ELR (cell line): ENCODE measurements at regions not wholly inside any gene's neighbourhood (a gene's known extent, or its start where the extent isn't known, plus 50 kb on each side); places are given as distances from the start of the nearest gene placed in this dataset.
"Not testable (repeated sequence)": the region's sequence is repeated elsewhere in the genome, so short reads cannot be mapped to it uniquely, and the experiment has no call there.

ENCODE experiments used
- DNase-seq: peaks from one replicate; pipeline ENCODE4 v3.0.0-alpha.2; 2015; ENCODE audit warnings: low read depth

DNA sequence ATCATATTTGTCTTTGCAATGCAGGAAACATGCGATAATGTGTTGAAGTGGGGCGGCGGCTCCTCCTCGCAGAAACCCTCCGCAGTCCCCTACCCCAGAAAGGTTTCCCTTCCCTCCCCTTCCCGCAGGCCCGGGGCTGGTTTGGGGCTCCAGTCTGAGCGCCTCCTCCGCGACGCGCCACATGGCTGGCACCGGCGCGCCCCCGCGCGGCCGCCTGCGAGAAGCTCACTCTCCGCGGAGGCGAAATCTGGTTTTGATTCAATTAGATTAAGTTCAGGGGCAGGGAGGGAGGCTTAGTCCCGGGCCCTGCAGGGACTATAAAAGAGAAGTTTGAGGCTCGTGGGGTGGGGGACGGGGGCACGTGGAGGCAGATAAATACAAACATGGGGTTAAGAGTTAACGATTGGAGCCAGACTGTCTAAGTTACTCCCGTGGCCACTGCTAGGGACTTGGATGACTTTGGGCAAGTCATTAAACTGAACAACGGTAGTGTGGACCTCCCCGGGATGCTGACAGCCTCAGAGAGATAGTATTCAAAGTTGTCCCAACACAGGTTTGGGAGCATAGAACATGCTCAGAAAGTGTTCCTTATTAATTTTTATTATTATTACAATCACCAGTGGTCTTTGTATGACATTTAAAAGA lies 69.4 kb downstream of the MSX2 start:
- DNase-seq = peak; percentile 40

DNA sequence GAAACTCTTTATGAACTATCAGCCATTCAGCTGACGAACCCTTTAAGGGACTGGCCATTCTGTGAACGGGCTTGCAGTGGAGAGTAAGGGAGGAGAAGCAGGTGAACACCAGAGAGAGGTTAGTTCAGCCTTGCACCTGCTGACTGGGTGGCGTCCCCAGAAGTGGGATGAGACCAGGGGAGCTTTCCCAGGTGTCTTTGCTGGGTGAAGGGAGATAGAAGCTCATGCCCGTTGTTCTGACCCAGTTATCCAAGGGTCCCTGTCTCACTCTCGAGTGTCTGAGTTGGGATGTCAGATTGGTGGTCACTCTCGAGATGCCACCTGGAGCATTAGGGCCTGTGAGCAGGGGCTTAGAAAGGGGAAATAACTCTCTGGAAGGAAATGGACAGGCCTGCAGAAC lies 68.7 kb downstream of the MSX2 start:
- no peak for DNase-seq

GRCh38 chr5:174792265-174792664 lies 67.9 kb downstream of the MSX2 start:
- not testable (repeated sequence) for DNase-seq

GRCh38 chr5:174790906-174791305 lies 66.5 kb downstream of the MSX2 start:
- no peak for DNase-seq

- no peak for DNase-seq
These were observed 65.2 kb downstream of the MSX2 start for GRCh38 chr5:174789596-174789995.

DNA sequence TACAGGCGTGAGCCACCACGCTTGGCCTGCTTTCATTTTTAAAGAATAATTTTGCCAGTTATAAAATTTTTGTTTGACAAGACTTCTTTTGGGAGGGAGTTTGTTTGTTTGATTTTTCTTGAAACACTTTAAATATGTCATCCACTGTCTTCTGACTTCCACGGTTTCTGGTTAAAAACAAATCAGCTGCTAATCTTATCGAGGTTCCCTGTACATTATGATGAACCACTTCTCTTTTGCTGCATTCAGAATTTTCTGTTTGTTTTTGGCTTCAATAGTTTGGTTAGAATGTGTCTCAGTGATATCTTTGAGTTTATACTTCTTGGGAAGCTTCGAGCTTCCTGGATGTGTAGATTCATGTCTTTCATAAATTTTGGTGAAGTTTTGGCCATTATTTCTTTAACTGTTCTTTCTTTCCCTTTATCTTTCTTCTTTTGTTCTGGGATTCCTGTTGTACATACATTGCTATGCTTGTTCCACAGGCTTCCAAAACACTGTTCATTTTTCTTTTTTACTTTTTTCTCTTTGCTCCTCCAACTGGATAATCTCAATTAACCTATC lies 60.8 kb downstream of the MSX2 start:
- no peak for DNase-seq
